IPS-NIHi7 (cell line): ENCODE measurements at regions not wholly inside any gene's neighbourhood (a gene's known extent, or its start where the extent isn't known, plus 50 kb on each side); places are given as distances from the start of the nearest gene placed in this dataset.

Source experiments
- DNase-seq: peaks from one replicate; pipeline ENCODE4 v3.0.0; 2012; ENCODE audit warnings: mixed read lengths; ENCODE audit errors: extremely low spot score

- peak; percentile 22 for DNase-seq
Observed at GRCh38 chr3:109532257-109533216, 195.2 kb upstream of the DPPA4 start.

DNA sequence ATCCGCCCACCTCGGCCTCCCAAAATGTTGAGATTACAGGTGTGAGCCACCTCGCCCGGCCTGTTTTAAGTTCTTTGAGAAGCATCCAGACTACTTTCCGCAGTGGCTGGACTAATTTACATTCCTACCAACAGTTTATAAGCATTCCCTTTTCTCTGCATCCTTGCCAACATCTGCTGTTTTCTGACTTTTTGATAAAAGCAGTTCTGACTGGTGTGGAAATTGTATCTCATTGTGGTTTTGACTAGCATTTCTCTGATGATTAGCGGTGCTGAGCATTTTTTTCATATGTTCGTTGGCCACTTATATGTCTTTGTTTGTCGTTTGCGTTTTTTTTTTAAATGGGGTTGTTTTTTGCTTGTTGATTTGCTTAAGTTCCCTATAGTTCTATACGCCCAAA is 208.4 kb upstream of the DPPA4 start:
- DNase-seq, result no peak

- DNase-seq, result no peak
Observed at GRCh38 chr3:109548192-109548938, 211.0 kb upstream of the DPPA4 start.

DNA sequence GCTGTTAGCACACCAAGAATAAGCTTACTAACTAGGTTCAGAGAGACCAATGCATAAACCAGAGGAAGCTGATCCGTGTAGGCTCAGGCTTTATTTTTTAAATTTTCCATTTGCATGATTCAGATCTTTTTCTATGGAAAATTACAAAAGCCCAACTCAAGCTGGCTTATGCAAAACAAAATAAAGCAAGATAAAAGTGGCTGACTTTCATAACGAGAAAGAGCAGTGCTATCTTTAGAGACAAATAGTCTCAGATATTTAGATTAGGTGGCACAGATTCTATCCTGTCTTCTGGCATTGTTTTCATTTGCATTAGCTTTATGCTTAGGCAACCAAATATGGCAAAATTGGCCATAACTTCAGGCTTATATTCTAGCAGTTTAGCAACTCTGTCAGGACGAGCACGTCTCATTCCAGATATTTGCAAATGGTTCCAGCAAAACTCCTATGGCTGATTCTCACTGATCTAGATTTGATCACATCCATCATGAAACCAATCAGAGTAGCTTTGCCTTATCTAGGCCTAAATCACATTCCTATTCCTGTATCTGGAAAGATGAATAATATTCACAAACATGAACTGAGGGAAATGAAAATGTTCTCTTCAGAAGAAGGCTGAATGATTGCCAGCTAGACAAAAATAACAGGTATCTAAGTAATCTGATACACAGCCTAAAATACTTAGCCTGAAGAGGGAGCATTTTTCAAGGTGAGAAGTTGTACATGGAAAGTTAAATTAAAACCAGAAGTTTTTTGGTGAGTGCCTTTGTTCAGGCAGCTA is 216.4 kb upstream of the DPPA4 start:
- DNase-seq, result no peak

DNA sequence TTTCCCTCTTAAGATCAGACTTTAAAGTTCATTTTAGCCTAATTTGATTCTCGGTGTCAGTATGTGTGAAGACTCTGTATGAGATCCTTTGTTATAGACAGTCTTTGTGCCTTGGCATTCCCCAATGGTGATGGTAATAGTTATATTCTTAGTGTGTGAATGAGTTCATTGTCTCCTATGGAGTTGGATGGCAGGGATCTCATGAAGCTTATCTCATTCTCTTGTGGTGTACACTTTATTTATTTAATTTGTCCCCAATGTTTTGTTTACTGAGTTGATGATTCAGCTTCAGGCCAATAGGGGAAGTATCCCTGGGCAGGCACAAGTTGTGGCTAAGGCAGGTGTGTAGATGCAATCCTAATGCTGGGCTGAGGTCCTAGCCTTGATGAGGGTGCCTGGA is 222.0 kb upstream of the DPPA4 start:
- DNase-seq, result no peak

DNA sequence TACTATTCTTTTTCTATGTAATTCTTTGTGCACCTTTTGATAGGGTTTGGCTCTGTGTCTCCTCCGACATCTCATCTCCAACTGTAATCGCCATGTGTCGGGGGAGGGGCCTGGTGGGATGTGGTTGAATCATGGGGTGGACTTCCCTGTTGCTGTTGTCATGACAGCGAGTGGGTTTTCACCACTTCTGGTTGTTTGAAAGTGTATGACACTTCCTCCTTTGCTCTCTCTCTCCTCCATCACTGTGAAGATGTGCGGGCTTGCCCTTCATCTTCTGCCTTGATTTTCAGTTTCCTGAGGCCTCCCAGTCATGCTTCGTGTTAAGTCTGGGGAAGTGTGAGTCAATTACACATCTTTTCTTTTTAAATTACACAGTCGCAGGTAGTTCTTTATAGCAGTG is 225.8 kb upstream of the DPPA4 start:
- no peak for DNase-seq

DNA sequence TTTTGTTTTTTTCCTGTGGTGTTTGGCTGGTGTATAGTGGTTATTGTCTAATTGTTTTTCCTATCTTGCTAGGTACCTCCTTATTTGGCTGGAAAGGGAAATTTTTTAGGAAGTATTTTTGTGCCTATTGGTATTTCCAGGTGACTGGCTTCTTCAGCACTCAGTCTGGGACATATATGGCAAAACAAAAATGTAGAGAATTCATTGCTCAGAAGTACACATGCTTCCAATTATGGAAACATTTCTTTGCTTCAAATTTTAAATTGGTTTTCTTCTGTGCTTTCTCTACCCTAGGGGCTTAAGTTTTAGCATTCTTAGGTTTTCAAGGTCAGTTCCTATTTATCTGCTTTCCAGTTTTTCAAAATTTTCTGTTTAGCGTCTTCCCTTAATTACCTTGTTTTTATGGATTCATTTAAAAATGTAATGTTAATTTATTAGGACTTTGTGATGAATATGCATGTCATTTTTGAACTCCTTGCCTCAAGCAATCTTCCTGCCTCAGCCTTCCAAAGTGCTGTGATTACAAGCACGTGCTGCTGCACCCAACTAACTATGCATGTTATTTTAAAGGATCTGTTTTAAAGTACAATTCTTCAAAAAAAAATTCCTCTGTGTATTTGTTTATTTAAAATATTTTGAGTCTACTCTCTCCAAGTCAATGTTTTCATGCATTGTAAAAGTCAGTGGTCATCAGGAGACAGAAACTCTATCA is 231.9 kb upstream of the DPPA4 start:
- DNase-seq, result no peak

- no peak for DNase-seq
Observed at GRCh38 chr3:109570408-109570807, 233.1 kb upstream of the DPPA4 start.

DNA sequence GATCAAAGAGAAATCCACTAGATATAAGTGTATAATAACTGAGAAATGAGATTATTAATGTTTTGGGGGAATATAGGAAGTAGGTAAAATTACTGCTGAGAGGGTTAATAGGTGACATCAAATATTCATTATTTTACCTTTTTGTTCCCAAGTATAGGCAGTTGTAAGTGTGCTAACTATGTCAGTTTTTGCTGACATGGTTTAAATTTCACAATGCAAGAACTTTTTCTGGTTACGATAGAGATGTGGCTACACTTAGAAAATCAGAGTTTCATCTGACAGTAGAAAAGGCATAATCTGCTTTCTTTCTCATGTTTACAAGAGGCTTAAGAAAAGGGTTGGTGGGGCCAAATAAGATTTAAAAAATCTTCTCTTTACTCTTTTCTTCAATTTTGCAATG is 235.0 kb upstream of the DPPA4 start:
- no peak for DNase-seq

GRCh38 chr3:109596991-109597390 is 259.6 kb upstream of the DPPA4 start:
- DNase-seq, result no peak

DNA sequence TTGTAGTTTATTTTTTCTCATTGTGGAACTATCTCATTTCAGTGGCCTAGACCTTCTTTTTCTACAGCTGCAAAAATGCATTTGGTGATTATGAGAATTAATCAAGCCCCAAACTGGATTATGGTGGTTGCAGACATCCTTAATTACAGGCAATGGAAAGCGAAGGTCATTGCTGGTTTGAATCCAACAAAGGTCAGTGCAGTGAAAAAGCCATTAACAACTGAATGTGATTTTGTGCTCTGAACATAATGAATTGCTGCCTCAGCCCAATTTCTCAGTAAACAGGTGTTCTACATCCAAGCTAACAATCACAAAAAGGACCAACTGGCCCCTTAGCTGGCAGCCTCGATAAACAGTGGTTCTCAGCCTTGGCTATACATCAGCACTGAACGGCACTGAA is 260.1 kb upstream of the DPPA4 start:
- DNase-seq, result no peak

DNA sequence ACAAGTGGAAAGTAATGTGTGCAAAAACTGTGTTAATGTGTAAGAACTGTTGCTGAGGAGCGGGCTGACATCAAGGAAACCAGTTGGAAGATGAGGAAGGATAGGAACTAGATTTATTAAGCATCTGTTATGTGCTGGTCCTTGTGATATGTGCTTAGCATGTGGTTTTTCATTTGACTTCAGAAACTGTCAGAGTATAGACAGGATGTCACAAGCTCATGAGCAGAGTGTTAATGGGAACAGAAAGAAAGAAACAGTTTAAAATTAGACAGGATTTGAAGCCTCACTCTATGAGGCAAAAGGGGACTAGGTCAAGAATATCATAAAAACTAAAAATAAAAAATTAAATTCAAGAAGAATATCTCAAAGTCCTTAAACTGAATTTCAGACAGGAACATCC is 270.6 kb upstream of the DPPA4 start:
- no peak for DNase-seq

DNA sequence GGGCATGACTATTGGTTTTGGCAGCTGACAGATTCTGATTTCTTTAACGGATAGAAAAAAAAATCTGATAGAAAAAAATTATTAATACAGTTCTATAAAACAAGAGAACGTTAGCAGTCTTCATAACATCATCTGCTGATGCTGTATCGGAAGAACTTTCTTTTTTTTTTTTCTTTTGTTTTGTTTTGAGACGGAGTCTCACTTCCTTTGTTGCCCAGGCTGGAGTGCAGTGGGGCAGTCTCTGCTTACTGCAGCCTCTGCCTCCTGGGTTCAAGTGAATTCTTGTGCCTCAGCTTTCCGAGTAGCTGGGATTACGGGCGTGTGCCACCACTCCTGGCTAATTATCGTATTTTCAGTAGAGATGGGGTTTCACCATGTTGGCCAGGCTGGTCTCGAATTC is 271.2 kb upstream of the DPPA4 start:
- DNase-seq, result no peak

- no peak for DNase-seq
Observed at GRCh38 chr3:109618766-109619378, 281.5 kb upstream of the DPPA4 start.

DNA sequence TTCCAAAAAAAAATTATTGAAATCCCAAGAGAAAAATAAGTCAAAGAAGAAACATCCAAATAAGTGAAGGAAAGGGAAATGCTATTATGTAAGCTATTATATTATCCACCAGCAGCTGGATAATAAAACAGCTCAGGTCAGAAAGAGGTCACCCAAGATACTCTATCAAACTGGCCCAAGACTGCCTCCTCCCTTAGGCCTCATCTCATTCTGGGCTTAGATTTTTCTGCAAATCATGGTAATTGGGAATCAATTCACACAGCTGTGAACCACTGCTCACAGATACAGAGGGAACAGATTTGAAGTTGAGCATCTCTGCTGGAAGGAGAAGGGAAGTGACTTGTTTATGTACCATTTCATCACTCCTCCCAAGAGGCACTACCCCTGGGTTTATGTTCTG is 294.6 kb upstream of the DPPA4 start:
- no peak for DNase-seq

DNA sequence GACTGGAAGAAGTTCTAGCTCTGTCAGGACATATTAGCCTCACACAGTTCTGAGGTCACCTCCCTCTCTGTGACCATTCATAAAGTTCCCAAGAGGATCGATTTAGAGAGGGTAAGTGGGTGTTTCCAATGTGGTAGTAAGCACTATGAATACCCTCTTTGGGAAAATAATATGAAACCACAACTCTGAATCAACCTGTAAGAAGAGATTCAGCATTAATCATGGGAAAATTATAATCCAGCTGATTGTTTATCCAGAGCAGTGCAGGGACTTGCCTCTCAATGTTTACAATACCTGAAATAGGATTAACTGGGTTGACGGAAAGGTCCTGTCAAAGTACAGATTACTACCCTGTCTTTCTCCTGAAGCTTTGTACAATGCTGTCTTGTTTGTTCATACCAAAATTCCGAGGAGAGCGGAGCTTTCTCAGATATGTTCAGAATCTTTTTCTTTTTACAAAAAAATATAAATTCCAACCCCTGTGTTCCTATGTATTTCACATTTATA is 302.9 kb upstream of the DPPA4 start:
- DNase-seq, result no peak

DNA sequence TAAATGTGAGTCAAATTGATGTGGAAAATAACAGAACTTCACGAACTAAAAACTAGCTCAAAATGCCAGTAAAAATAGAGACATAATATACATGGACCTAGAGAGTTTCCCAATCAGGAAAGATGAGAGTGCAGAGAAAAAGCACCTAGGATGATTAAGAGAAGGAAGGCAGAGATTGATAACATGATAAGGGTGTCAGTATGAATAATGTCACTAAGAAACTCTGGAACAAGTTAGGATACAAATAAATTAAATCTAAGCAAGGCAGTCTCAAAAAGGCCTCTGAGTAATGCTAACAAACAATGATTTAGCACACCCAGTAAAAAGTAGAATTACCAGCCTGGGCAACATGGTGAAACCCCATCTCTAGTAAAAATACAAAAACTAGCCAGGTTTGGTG is 304.7 kb upstream of the DPPA4 start:
- DNase-seq, result no peak

GRCh38 chr3:109643590-109643989 is 306.2 kb upstream of the DPPA4 start:
- no peak for DNase-seq

GRCh38 chr3:109644332-109644731 is 307.0 kb upstream of the DPPA4 start:
- no peak for DNase-seq

DNA sequence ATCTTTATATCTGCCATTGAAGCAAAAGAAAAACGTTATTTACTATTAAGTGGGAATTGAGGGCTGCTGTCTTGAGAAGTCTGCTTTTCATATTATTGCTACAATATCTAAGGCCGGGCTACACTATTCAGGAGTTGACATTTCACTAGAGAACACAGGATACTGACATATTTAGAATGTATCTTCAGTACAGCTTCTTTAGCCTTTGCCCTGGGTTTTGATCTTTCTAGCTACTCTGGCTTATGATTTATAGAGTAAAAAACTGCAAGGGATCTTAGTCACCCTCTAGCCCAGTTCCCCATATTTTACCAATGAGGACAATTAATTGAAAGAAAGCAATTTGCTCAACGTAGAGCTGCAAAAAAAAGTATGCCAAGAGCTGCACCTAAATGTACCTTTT is 307.4 kb upstream of the DPPA4 start:
- no peak for DNase-seq

DNA sequence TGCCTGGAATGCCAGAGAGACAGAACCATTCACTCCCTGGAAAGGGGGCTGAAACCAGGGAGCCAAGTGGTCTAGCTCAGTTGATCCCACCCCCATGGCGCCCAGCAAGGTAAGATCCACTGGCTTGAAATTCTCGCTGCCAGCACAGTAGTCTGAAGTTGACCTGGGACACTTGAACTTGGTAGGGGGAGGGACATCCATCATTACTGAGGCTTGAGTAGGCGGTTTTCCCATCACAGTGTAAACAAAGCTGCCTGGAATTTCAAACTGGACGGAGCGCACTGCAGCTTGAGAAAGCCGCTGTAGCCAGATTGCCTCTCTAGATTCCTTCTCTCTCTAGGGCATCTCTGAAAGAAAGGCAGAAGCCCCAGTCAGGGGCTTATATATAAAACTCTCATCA is 310.7 kb upstream of the DPPA4 start:
- DNase-seq, result no peak
